Thyroid gland (tissue), 4 donors: ENCODE measurements at regions not wholly inside any gene's neighbourhood (a gene's known extent, or its start where the extent isn't known, plus 50 kb on each side); places are given as distances from the start of the nearest gene placed in this dataset.

Experiments
- DNase-seq, 2 donors: peaks; one replicate each; pipeline ENCODE4 v3.0.0-alpha.2; 2019
- H3K27ac ChIP-seq, 3 donors: fragments of 200-600 bp; sonication (generic); 1 replicate in 2 of 3; 2 replicates in 1 of 3; pipeline ENCODE4 v1.5.1; 2016 to 2019; ENCODE audit warnings: mild to moderate bottlenecking in 1 of 3, moderate library complexity in 1 of 3
- H3K27me3 ChIP-seq: fragments of 200-600 bp; sonication (generic); one replicate; pipeline ENCODE4 v1.5.1; 2019
- H3K36me3 ChIP-seq, 2 donors: fragments of 200-600 bp; sonication (generic); one replicate each; pipeline ENCODE4 v1.5.1; 2016 to 2019
- H3K4me1 ChIP-seq, 2 donors: fragments of 200-600 bp; sonication (generic); one replicate each; pipeline ENCODE4 v1.5.1; 2017 to 2019
- H3K4me3 ChIP-seq, 3 donors: fragments of 200-600 bp; sonication (generic); replicated peaks in 1 of 3; 1 replicate in 2 of 3; 2 replicates in 1 of 3; pipeline ENCODE4 v1.5.1; 2016; ENCODE audit warnings: mild to moderate bottlenecking in 1 of 3
- H3K9me3 ChIP-seq: fragments of 200-600 bp; sonication (generic); one replicate; pipeline ENCODE4 v1.5.1; 2017
- CTCF ChIP-seq, 6 experiments: fragments of 200-600 bp in 3 of 6; fragments of 450-650 bp in 3 of 6; sonication (generic) in 3 of 6; IDR thresholded peaks; one replicate each; pipeline ENCODE4 v1.5.1; 2016 to 2019; ENCODE audit warnings: antibody characterized with exemption in 6 of 6, mild to moderate bottlenecking in 2 of 6, inconsistent platforms in 1 of 6, moderate library complexity in 1 of 6
- POLR2A ChIP-seq, 2 donors: fragments of 450-650 bp; IDR thresholded peaks; one replicate each; pipeline ENCODE4 v1.6.1; 2017; ENCODE audit warnings: antibody characterized with exemption in 2 of 2, mild to moderate bottlenecking in 2 of 2, moderate library complexity in 1 of 2
- WGBS, 2 donors: methylation state at CpG; one replicate each; pipeline ENCODE4 v1.1.5; 2017; 5-methylcytosine and 5-hydroxymethylcytosine counted together
- intact Hi-C: fragments of 100-400 bp; cut with DNase I; formaldehyde crosslinking; loops from one replicate; pipeline ENCODE4 v1.15.1; 2023

- Histone ChIP-seq H3K27me3 (no peaks in the 10 kb centered on the region), H3K9me3 (no peaks in the 10 kb centered on the region), H3K27ac (no peak overlapping the region), H3K36me3 (no peaks in the 10 kb centered on the region), H3K4me3 (no peak overlapping the region), H3K4me1 (peaks cover 28 to 38% of the 10 kb centered on the region in 2 donors)
- intact Hi-C loops: no loop called here
- TF ChIP-seq CTCF (IDR thresholded peaks at IDR 0.05) (no peak), POLR2A (IDR thresholded peaks at IDR 0.05) (no peak)
- WGBS, 2 donors: 50 to 64% methylated on average over 3 of the region's 3 CpGs
- DNase-seq: no peak
Measured at GRCh38 chr9:86600291-86600690, 246.1 kb upstream of the TUT7 start.

GRCh38 chr9:86599561-86599960 lies 245.4 kb upstream of the TUT7 start:
- no peak overlapping the region for H3K4me3 ChIP-seq
- TF ChIP-seq CTCF (IDR thresholded peaks at IDR 0.05) (no peak), POLR2A (IDR thresholded peaks at IDR 0.05) (no peak)
- DNase-seq: no peak
- intact Hi-C loops: no loop called here
- H3K36me3 ChIP-seq: no peaks in the 10 kb centered on the region
- no peaks in the 10 kb centered on the region for H3K9me3 ChIP-seq
- WGBS, 2 donors: 70 to 78% methylated on average over 1 of the region's 1 CpG
- H3K27me3 ChIP-seq: no peaks in the 10 kb centered on the region
- H3K4me1 ChIP-seq: peaks cover 28 to 38% of the 10 kb centered on the region in 2 donors
- H3K27ac ChIP-seq: no peak overlapping the region

GRCh38 chr9:86598411-86599239 lies 244.4 kb upstream of the TUT7 start:
- H3K4me3 ChIP-seq: no peak overlapping the region
- H3K36me3 ChIP-seq: no peaks in the 10 kb centered on the region
- peaks cover 28 to 38% of the 10 kb centered on the region in 2 donors for H3K4me1 ChIP-seq
- WGBS, 2 donors: 65 to 67% methylated on average over 10 of the region's 10 CpGs
- H3K27ac ChIP-seq: no peak overlapping the region
- H3K9me3 ChIP-seq: no peaks in the 10 kb centered on the region
- no peaks in the 10 kb centered on the region for H3K27me3 ChIP-seq
- DNase-seq: no peak
- TF ChIP-seq CTCF (IDR thresholded peaks at IDR 0.05) (no peak), POLR2A (IDR thresholded peaks at IDR 0.05) (no peak)
- intact Hi-C loops: no loop called here

GRCh38 chr9:86594724-86595123 lies 240.5 kb upstream of the TUT7 start:
- intact Hi-C loops: no loop called here
- TF ChIP-seq CTCF (IDR thresholded peaks at IDR 0.05): no peak
- no peak for TF ChIP-seq POLR2A (IDR thresholded peaks at IDR 0.05)
- peaks cover 0 to 9% of the 10 kb centered on the region in 2 donors for H3K4me1 ChIP-seq
- no peak for DNase-seq
- 76 to 79% methylated on average over 10 of the region's 10 CpGs for WGBS, 2 donors
- no peak overlapping the region for H3K4me3 ChIP-seq
- H3K27me3 ChIP-seq: no peaks in the 10 kb centered on the region
- H3K36me3 ChIP-seq: no peaks in the 10 kb centered on the region
- H3K9me3 ChIP-seq: no peaks in the 10 kb centered on the region
- H3K27ac ChIP-seq: no peak overlapping the region

- no peak for DNase-seq
- intact Hi-C loops: no loop called here
- no peaks in the 10 kb centered on the region for H3K36me3 ChIP-seq
- no peaks in the 10 kb centered on the region for H3K4me1 ChIP-seq
- TF ChIP-seq CTCF (IDR thresholded peaks at IDR 0.05): no peak
- no peak for TF ChIP-seq POLR2A (IDR thresholded peaks at IDR 0.05)
- no peaks in the 10 kb centered on the region for H3K27me3 ChIP-seq
- 79 to 84% methylated on average over 4 of the region's 4 CpGs for WGBS, 2 donors
- no peak overlapping the region for H3K4me3 ChIP-seq
- H3K27ac ChIP-seq: no peak overlapping the region
- no peaks in the 10 kb centered on the region for H3K9me3 ChIP-seq
Measured at GRCh38 chr9:86591472-86591871, 237.3 kb upstream of the TUT7 start.
